ENCODE measurements at regions not wholly inside any gene's neighbourhood (a gene's known extent, or its start where the extent isn't known, plus 50 kb on each side); places are given as distances from the start of the nearest gene placed in this dataset.
A peak's percentile ranks its signal among the peaks of the same experiment; 100 is the strongest.

GRCh38 chr5:33375900-33376299, 64.9 kb upstream of the TARS1 start:
- TF ChIP-seq CTCF (IDR thresholded peaks at IDR 0.05; ENCODE audit: control extremely low read depth, extremely low read depth, low read depth, missing control alignments), result no peak
- no peak for DNase-seq (ENCODE audit: extremely low spot score)
- POLR2A ChIA-PET, result no interaction called here
- CTCF ChIA-PET, result no interaction called here

- DNase-seq (ENCODE audit: extremely low spot score), result no peak
- ChIA-PET POLR2A (no interaction called here), CTCF (interaction anchor here (0.9 to 1.3 kb wide), 5 partner anchors 9 to 669 kb away, joined by 3 to 4 read pairs (median 4); no protein-coding TSS in a partner anchor)
- peak; percentile 26 for TF ChIP-seq CTCF (IDR thresholded peaks at IDR 0.05; ENCODE audit: control extremely low read depth, extremely low read depth, low read depth, missing control alignments)
Measured at GRCh38 chr5:33379757-33380156, 61.0 kb upstream of the TARS1 start.

GRCh38 chr5:33381243-33381642, 59.5 kb upstream of the TARS1 start:
- TF ChIP-seq CTCF (IDR thresholded peaks at IDR 0.05; ENCODE audit: control extremely low read depth, extremely low read depth, low read depth, missing control alignments), result no peak
- CTCF ChIA-PET, result interaction anchor here (1.1 to 1.6 kb wide), 2 partner anchors 8 to 11 kb away, joined by 3 to 6 read pairs; no protein-coding TSS in a partner anchor
- no peak for DNase-seq (ENCODE audit: extremely low spot score)
- POLR2A ChIA-PET, result no interaction called here

All from GM10248 (cell line).